ENCODE measurements at regions not wholly inside any gene's neighbourhood (a gene's known extent, or its start where the extent isn't known, plus 50 kb on each side); places are given as distances from the start of the nearest gene placed in this dataset.
A peak's percentile ranks its signal among the peaks of the same experiment; 100 is the strongest.

GRCh38 chr1:8261398-8261762, 56.5 kb upstream of the SLC45A1 start:
- DNase-seq (ENCODE audit: low read depth in 1 of 2, low spot score in 2 of 2), result no peak
- no peak for FAIRE-seq
- Histone ChIP-seq H4K5ac (ENCODE audit: insufficient read length, low read depth, low read length) (no peak overlapping the region), H2BK12ac (ENCODE audit: low read depth, low read length) (peak overlapping the region; percentile 68; the same call in 1 of the 2 replicates), H3K23ac (ENCODE audit: insufficient read length) (no peak overlapping the region), H3K79me2 (ENCODE audit: control insufficient read depth in 1 of 2, insufficient read depth in 2 of 2, low read length in 2 of 2) (no peaks in the 10 kb centered on the region), H3K23me2 (ENCODE audit: low read depth, low read length) (no peaks in the 10 kb centered on the region), H2AK5ac (ENCODE audit: low read depth, low read length) (no peak overlapping the region), H3K27me3 (replicated peaks in 1 of 4; ENCODE audit: control insufficient read depth in 3 of 4, extremely low read depth in 1 of 4, insufficient read depth in 3 of 4, low read length in 3 of 4) (no peaks in the 10 kb centered on the region), H3K9ac (replicated peaks in 1 of 4; ENCODE audit: extremely low read depth in 1 of 4, low read depth in 3 of 4, low read length in 3 of 4) (no peak overlapping the region), H3K27ac (ENCODE audit: low read depth, low read length) (no peak overlapping the region), H2AFZ (ENCODE audit: low read length) (no peak overlapping the region), H3K18ac (ENCODE audit: extremely low read depth, low read length) (no peak overlapping the region), H2BK20ac (ENCODE audit: low read length) (no peak overlapping the region), H3K4ac (replicated peaks; ENCODE audit: insufficient read length, low read depth, low read length) (no peak overlapping the region), H3K56ac (replicated peaks; ENCODE audit: insufficient read length, low read depth, low read length) (no peak overlapping the region), H3K4me2 (ENCODE audit: insufficient read depth in 1 of 2, low read depth in 2 of 2, low read length in 2 of 2) (no peak overlapping the region), H3K9me3 (ENCODE audit: insufficient read depth in 2 of 2, low read depth in 1 of 2, low read length in 1 of 2) (no peaks in the 10 kb centered on the region; a peak in 1 of 4 replicates), H2BK120ac (replicated peaks; ENCODE audit: low read depth, low read length) (no peak overlapping the region), H4K91ac (replicated peaks; ENCODE audit: insufficient read length, low read length) (no peak overlapping the region), H3K36me3 (ENCODE audit: control insufficient read depth in 2 of 4, insufficient read depth in 4 of 4, low read length in 3 of 4) (no peaks in the 10 kb centered on the region), H4K8ac (ENCODE audit: extremely low read depth, insufficient read depth, low read length) (no peak overlapping the region), H3K4me1 (replicated peaks in 1 of 4; ENCODE audit: control insufficient read depth in 3 of 4, insufficient read depth in 4 of 4, low read length in 3 of 4) (peaks cover 4 to 10% (median 5%) of the 10 kb centered on the region in 4 experiments), H3K79me1 (ENCODE audit: low read depth, low read length) (no peaks in the 10 kb centered on the region), H2BK15ac (ENCODE audit: low read length) (no peak overlapping the region), H4K20me1 (replicated peaks in 1 of 2; ENCODE audit: control insufficient read depth in 1 of 2, insufficient read depth in 2 of 2, low read length in 2 of 2) (no peaks in the 10 kb centered on the region), H2BK5ac (ENCODE audit: low read depth, low read length) (no peak overlapping the region), H3K14ac (ENCODE audit: insufficient read length) (no peak overlapping the region), H3K4me3 (ENCODE audit: extremely low read depth in 1 of 4, insufficient read depth in 2 of 4, low read depth in 3 of 4, low read length in 4 of 4) (no peak overlapping the region)
- ChIA-PET CTCF (ENCODE audit: partially characterized antibody) (interaction anchor here (0.6 to 1.1 kb wide), 4 partner anchors 13 to 65 kb away, joined by 3 to 4 read pairs (median 3); no protein-coding TSS in a partner anchor), POLR2A (ENCODE audit: partially characterized antibody) (no interaction called here)
- WGBS, 2 experiments (ENCODE audit: extremely low coverage in 1 of 2, insufficient coverage in 1 of 2, insufficient read length in 1 of 2, insufficient replicate concordance in 2 of 2, low coverage in 1 of 2, low lambda C conversion rate in 2 of 2, missing lambda C conversion rate in 1 of 2), result 100% methylated on average over 1 of the region's 1 CpG; no CpG with 5 or more reads in 1 of the 2 experiments
- no peak for TF ChIP-seq SP2 (IDR thresholded peaks at IDR 0.05; ENCODE audit: low read length)
- no peak for TF ChIP-seq BRCA1 (IDR thresholded peaks at IDR 0.05; ENCODE audit: low read depth, low read length)
- TF ChIP-seq CTBP2 (IDR thresholded peaks at IDR 0.05; ENCODE audit: borderline replicate concordance, insufficient read depth, insufficient read length, low read length), result no peak
- TF ChIP-seq SAP30 (IDR thresholded peaks at IDR 0.05; ENCODE audit: insufficient read depth, insufficient replicate concordance, low read length), result no peak
- TF ChIP-seq NRF1 (IDR thresholded peaks at IDR 0.05; ENCODE audit: low read depth, low read length), result no peak
- no peak for TF ChIP-seq EGR1 (IDR thresholded peaks at IDR 0.05; ENCODE audit: borderline replicate concordance, low read depth, low read length)
- TF ChIP-seq CREB1 (IDR thresholded peaks at IDR 0.05), result no peak
- TF ChIP-seq EZH2 (IDR thresholded peaks at IDR 0.05; ENCODE audit: low read depth, low read length, severe bottlenecking), result no peak
- TF ChIP-seq SRF (IDR thresholded peaks at IDR 0.05; ENCODE audit: low read depth, low read length), result no peak
- TF ChIP-seq KDM4A (IDR thresholded peaks at IDR 0.05; ENCODE audit: low read depth, low read length, severe bottlenecking), result no peak
- TF ChIP-seq TAF7 (optimal IDR thresholded peaks at IDR 0.05; ENCODE audit: borderline replicate concordance, low read depth, low read length), result no peak
- TF ChIP-seq PHF8 (conservative IDR thresholded peaks at IDR 0.05; ENCODE audit: low read depth, low read length), result no peak
- no peak for TF ChIP-seq CEBPB (IDR thresholded peaks at IDR 0.05; ENCODE audit: low read depth, low read length)
- no peak for TF ChIP-seq MAFK (IDR thresholded peaks at IDR 0.05; ENCODE audit: low read depth, low read length)
- TF ChIP-seq BCL11A (IDR thresholded peaks at IDR 0.05; ENCODE audit: low read depth in 2 of 2, low read length in 2 of 2), result no peak
- no peak for TF ChIP-seq NANOG (IDR thresholded peaks at IDR 0.05; ENCODE audit: insufficient read depth, low read depth, low read length, poor library complexity, severe bottlenecking)

Measured in H1 (cell line).